ENCODE measurements at regions not wholly inside any gene's neighbourhood (a gene's known extent, or its start where the extent isn't known, plus 50 kb on each side); places are given as distances from the start of the nearest gene placed in this dataset.

DNA sequence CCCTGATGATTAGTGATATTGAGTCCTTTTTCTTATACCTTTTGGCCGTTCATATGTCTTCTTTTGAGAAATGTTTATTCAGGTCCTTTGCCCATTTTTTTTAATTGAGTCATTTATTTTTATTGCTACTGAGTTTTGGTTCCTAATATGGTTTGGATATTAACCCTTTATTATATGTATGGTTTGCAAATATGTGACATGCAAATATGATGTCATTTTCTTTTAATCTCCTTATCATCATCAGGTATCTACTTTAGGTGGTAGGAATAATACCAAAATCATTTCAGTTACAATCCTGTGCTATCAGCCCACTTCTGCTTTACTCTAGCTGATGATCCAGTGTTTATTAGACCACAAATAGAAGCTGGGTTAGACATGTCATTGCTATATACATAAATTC, 102.3 kb upstream of the TRPC7 start:
- H3K27me3 ChIP-seq (ENCODE audit: control insufficient read depth in 3 of 3, insufficient read depth in 3 of 3, low read length in 2 of 3) = no peaks in the 10 kb centered on the region
- H3K9ac ChIP-seq (ENCODE audit: insufficient read depth in 1 of 2, low read length in 2 of 2) = no peak overlapping the region
- H3K36me3 ChIP-seq (ENCODE audit: control insufficient read depth in 4 of 4, insufficient read depth in 4 of 4, low read length in 4 of 4) = no peaks in the 10 kb centered on the region
- no peak overlapping the region for H3K27ac ChIP-seq (ENCODE audit: low read depth in 1 of 2, low read length in 1 of 2)
- no peak overlapping the region for H3K4me3 ChIP-seq
- 66 to 78% methylated on average over 1 of the region's 1 CpG for WGBS, 2 donors
- no peaks in the 10 kb centered on the region for H3K4me1 ChIP-seq (ENCODE audit: control insufficient read depth in 5 of 5, insufficient read depth in 5 of 5, low read length in 5 of 5)
- ATAC-seq (ENCODE audit: insufficient read depth, low FRiP score) = no peak
- DNase-seq = no peak
- peaks cover 0 to 4% (median 0%) of the 10 kb centered on the region in 4 donors for H3K9me3 ChIP-seq (ENCODE audit: control insufficient read depth in 4 of 4, insufficient read depth in 3 of 4, low read length in 3 of 4)
- TF ChIP-seq, protein P1, sequence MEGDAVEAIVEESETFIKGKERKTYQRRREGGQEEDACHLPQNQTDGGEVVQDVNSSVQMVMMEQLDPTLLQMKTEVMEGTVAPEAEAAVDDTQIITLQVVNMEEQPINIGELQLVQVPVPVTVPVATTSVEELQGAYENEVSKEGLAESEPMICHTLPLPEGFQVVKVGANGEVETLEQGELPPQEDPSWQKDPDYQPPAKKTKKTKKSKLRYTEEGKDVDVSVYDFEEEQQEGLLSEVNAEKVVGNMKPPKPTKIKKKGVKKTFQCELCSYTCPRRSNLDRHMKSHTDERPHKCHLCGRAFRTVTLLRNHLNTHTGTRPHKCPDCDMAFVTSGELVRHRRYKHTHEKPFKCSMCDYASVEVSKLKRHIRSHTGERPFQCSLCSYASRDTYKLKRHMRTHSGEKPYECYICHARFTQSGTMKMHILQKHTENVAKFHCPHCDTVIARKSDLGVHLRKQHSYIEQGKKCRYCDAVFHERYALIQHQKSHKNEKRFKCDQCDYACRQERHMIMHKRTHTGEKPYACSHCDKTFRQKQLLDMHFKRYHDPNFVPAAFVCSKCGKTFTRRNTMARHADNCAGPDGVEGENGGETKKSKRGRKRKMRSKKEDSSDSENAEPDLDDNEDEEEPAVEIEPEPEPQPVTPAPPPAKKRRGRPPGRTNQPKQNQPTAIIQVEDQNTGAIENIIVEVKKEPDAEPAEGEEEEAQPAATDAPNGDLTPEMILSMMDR (IDR thresholded peaks at IDR 0.05; ENCODE audit: control extremely low read depth, extremely low read depth) = no peak

DNA sequence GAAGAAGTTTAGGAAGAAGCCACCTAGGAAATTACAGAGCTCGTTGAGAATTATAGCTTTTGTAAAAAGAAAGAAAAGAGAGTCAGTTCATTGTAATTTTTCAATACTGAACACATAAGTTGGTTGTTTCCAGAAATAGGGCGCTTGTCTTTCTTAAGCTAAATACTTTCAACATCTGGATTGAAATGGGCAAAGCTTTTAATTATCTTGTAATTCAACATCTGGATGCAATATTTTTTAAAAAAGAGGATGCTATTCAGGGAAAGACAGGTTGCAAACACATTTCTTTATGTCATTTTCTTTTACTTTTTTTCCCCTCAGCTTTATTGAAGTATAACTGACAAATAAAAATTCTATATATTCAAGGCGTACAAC, 100.7 kb upstream of the TRPC7 start:
- Histone ChIP-seq H3K9me3 (ENCODE audit: control insufficient read depth in 4 of 4, insufficient read depth in 3 of 4, low read length in 3 of 4) (peaks cover 0 to 4% (median 0%) of the 10 kb centered on the region in 4 donors), H3K27ac (ENCODE audit: low read depth in 1 of 2, low read length in 1 of 2) (no peak overlapping the region), H3K27me3 (ENCODE audit: control insufficient read depth in 3 of 3, insufficient read depth in 3 of 3, low read length in 2 of 3) (no peaks in the 10 kb centered on the region), H3K36me3 (ENCODE audit: control insufficient read depth in 4 of 4, insufficient read depth in 4 of 4, low read length in 4 of 4) (no peaks in the 10 kb centered on the region), H3K4me1 (ENCODE audit: control insufficient read depth in 5 of 5, insufficient read depth in 5 of 5, low read length in 5 of 5) (no peaks in the 10 kb centered on the region), H3K4me3 (no peak overlapping the region), H3K9ac (ENCODE audit: insufficient read depth in 1 of 2, low read length in 2 of 2) (no peak overlapping the region)
- TF ChIP-seq, protein P1 (IDR thresholded peaks at IDR 0.05; ENCODE audit: control extremely low read depth, extremely low read depth) = no peak
- DNase-seq (no peak), ATAC-seq (ENCODE audit: insufficient read depth, low FRiP score) (no peak)
- WGBS, 2 donors = 74 to 75% methylated on average over 3 of the region's 3 CpGs

DNA sequence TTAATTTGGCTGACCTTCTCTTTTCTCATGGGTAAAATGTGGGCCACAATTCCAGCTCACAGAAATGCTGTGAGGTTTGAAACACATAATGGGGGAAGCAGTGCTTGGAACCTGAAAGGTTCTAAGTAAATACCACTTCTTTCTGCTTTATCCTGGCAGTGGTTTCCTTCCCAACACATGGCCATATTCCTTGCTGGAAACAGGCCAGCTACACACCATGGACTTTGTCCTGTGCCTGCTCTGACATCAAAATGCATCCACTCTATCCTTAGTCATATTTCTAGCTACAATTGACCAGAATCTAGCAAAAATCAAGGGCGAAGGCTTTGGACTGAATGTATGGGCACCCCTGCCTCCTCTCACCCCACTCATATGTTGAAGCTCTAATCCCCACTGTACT, 93.1 kb upstream of the TRPC7 start:
- no peak overlapping the region for H3K9ac ChIP-seq (ENCODE audit: insufficient read depth in 1 of 2, low read length in 2 of 2)
- no peaks in the 10 kb centered on the region for H3K36me3 ChIP-seq (ENCODE audit: control insufficient read depth in 4 of 4, insufficient read depth in 4 of 4, low read length in 4 of 4)
- no peak overlapping the region for H3K27ac ChIP-seq (ENCODE audit: low read depth in 1 of 2, low read length in 1 of 2)
- 85 to 90% methylated on average over 1 of the region's 1 CpG for WGBS, 2 donors
- ATAC-seq (ENCODE audit: insufficient read depth, low FRiP score) = no peak
- no peak overlapping the region for H3K4me3 ChIP-seq
- TF ChIP-seq, protein P1 (IDR thresholded peaks at IDR 0.05; ENCODE audit: control extremely low read depth, extremely low read depth) = no peak
- DNase-seq = peak in 1 of 3 donors; percentile 1
- no peaks in the 10 kb centered on the region for H3K4me1 ChIP-seq (ENCODE audit: control insufficient read depth in 5 of 5, insufficient read depth in 5 of 5, low read length in 5 of 5)
- no peaks in the 10 kb centered on the region for H3K9me3 ChIP-seq (ENCODE audit: control insufficient read depth in 4 of 4, insufficient read depth in 3 of 4, low read length in 3 of 4)
- no peaks in the 10 kb centered on the region for H3K27me3 ChIP-seq (ENCODE audit: control insufficient read depth in 3 of 3, insufficient read depth in 3 of 3, low read length in 2 of 3)

DNA sequence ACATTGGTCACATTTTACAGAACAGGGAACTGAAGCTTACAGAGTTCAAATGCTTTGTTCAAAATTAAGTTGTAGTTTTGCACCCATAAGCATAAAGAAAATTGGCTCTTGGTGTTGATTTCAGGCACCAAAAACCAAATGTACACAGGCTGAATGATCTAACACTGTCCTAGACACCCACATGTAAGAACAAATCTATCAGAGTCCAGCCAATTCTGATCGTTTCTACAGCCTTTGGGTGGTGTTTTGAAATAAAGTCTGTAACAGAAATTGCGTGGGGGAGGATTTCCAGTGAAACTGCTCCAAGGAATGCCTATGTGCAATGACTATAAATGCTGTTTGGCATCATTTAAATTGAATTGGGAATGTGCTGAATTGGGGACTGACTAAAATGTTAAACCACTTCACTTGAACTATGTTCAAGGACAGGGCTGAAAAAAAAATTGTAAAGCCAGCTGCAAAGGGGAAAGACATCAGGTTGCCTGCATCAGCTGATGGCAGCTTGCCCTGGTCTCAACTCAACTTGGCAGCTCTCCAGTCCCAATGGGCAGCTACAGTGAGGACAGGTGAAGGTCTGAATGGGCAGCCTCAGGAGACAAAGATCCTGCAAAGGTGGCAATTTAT, 92.2 kb upstream of the TRPC7 start:
- DNase-seq (no peak), ATAC-seq (ENCODE audit: insufficient read depth, low FRiP score) (no peak)
- H3K4me1 ChIP-seq (ENCODE audit: control insufficient read depth in 5 of 5, insufficient read depth in 5 of 5, low read length in 5 of 5) = no peaks in the 10 kb centered on the region
- 65 to 77% methylated on average over 2 of the region's 2 CpGs for WGBS, 2 donors
- no peak overlapping the region for H3K9ac ChIP-seq (ENCODE audit: insufficient read depth in 1 of 2, low read length in 2 of 2)
- no peaks in the 10 kb centered on the region for H3K27me3 ChIP-seq (ENCODE audit: control insufficient read depth in 3 of 3, insufficient read depth in 3 of 3, low read length in 2 of 3)
- H3K9me3 ChIP-seq (ENCODE audit: control insufficient read depth in 4 of 4, insufficient read depth in 3 of 4, low read length in 3 of 4) = no peaks in the 10 kb centered on the region
- no peak overlapping the region for H3K27ac ChIP-seq (ENCODE audit: low read depth in 1 of 2, low read length in 1 of 2)
- TF ChIP-seq, protein P1 (IDR thresholded peaks at IDR 0.05; ENCODE audit: control extremely low read depth, extremely low read depth) = no peak
- H3K4me3 ChIP-seq = no peak overlapping the region
- H3K36me3 ChIP-seq (ENCODE audit: control insufficient read depth in 4 of 4, insufficient read depth in 4 of 4, low read length in 4 of 4) = no peaks in the 10 kb centered on the region
